Stimulated activated CD8-positive, alpha-beta memory T cell treated with anti-CD3 and anti-CD28 coated beads, Interleukin-4, amount 100 ng/mL, for 24 hours (primary cell): ENCODE measurements at regions not wholly inside any gene's neighbourhood (a gene's known extent, or its start where the extent isn't known, plus 50 kb on each side); places are given as distances from the start of the nearest gene placed in this dataset.
"Not testable (repeated sequence)": the region's sequence is repeated elsewhere in the genome, so short reads cannot be mapped to it uniquely, and the experiment has no call there.

Source experiments
- DNase-seq: peaks from one replicate; pipeline ENCODE4 v3.0.0-alpha.2; 2020; ENCODE audit warnings: low read depth

DNA sequence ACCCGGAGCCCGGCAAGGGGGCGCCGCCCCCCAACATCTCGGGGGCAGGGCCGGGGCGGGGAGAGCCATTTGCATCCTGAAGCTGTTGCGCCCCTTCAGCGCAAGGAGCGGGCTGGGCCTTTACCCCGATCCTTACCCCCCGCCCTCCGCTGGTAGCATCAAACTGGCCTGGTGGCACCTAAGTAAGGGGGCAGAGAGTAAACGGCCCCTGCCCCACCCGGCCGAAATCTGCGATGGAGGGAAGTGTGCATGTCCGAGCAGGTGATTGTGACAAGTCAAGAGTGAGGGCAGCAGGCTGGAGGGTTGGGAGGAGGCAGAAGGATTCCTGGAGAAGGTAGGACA lies 101.2 kb downstream of the ESM1 start:
- DNase-seq = no peak

DNA sequence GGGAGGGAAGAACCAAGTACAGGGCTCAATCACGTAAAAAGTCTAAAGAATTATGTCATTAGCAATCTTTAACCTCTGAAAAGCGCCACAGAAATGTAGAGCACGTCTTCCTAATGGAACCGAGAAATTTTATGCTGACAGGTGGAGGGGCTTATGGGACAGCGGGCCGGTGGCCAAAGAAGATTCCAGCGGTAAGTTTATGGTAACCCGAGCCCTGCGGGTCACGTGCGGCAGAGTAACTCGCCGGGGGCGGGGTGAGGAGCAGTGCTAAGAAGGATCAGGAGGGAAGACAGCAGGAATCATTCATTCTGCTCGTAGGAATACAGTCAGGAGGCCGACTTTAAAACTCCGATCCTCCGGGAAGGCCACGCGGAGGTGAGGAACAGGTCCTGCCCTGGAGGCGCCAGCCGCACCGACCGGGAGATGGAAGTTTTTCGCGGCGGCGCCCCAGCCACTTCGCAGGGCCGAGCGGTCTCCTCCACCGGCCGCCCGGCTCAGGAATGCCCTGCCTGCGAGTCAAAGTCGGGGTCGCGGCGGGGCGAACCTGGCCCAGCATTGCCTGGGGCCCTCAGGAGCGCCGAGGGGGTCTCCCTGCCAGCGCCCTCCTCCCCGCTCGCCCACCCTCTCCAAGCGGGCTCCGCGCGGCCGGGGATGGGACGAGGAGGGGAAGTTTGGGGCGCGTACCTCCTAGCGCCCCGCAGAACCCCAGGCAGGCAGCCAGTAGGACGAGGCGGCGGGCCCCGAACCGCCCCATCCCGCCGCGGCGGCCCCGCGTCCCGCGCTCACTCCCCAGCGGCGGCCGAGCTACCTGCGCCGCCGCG lies 101.8 kb downstream of the ESM1 start:
- no peak for DNase-seq

DNA sequence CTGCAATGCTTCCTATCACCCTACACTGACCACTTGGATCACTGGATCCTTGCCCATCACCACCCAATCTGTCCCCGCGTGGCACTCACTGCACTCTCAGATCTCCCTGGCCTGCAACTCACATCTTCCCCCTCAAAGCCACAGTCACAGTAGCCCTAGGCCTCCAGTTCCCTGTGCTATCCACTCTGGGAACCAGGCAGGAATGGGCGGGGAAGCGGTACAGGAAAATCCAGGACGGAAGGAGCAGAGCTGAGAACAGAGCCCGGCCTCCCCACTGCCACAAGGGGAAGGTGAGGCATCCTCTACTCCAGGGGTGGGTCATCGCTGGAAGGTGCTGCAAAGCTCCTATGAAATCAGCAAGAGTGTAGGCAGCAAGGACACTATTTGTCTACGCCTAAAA lies 102.6 kb downstream of the ESM1 start:
- no peak for DNase-seq

DNA sequence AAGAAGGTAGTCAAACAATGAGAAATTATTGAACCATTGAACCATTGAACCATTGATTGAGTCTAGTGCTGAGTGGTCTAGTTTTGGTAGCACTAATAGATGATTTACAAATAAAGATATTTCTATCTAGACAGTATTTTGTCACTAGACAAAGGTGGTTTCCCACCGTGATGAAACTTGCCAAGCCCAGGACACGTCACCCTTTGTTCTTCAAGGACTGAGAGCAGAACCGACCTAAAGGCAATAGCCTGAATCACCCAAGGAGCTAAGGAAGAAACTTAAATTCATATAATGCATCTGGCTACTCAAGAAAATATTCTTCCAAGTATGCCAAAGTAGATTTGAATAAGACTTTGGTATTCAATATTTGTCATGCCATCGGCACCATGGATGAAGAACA lies 103.3 kb downstream of the ESM1 start:
- DNase-seq = no peak

DNA sequence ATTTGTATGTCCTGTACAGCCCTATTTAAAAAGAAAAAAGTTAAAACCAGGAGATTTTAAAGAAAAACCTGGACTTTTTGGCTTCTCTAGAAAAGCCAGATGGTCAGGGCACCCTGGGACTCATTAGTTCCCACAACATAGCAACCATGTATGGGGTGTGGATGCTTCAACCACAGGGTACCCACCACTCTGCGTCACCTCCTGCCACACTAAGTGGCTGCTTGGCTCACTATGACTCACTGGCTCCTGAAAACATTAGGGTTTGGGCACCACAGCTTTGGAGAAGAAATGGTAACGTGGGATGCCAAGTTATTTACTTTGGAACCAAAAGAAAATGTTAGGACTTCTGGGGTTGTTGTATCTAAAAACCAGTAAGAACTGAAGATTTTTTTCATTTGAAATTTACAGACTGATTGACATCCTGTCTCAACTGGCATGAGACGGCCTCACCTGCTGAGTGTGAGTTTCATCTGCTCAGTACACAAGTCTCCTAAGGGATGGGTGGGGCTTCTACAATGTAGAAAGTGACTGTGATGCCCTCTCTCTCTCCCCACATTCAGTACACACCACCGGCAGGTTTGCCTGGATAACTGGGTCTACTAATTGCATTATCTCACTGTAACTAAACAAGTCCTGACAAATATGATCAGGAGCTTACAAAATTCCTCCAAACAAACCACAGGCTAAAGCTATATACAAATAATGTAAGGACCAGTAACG lies 103.9 kb downstream of the ESM1 start:
- no peak for DNase-seq

DNA sequence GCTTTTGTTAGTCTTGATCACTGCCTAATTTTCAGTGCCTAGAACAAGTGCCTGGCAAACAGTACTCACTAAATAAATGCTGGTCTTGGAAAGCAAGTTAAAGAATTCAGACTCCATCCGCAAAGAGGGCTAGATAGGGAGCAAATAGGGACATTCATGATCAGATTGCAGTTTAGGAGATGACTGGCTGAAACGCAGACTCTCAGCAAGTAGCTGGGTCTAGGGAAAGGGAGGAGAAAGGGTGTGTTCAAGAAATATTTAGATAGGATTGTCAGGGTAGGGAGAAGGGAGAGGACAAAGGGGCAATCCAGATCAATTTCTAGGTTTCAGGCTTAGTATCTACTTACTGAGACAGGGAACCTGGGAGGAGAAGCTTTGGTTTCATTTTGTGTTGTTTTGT lies 108.4 kb downstream of the ESM1 start:
- DNase-seq = no peak

DNA sequence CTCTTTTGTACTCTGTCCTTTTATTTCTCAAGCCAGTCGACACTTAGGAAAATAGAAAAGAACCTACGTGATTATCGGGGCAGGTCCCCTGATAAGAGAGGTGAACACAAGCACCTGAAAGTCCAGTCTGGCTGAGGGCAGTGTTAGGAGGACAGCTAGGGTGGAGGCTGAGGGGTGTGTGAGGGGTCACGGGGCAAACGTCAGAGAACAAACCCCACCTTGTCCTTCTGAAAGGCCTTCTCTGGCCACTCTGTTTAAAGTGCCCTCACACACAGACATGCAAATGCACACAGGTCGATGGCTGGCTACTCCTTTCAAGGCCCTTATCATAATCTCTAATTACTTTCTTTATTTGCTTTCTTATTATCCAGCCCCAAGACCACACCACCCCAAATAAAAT lies 108.8 kb downstream of the ESM1 start:
- no peak for DNase-seq

DNA sequence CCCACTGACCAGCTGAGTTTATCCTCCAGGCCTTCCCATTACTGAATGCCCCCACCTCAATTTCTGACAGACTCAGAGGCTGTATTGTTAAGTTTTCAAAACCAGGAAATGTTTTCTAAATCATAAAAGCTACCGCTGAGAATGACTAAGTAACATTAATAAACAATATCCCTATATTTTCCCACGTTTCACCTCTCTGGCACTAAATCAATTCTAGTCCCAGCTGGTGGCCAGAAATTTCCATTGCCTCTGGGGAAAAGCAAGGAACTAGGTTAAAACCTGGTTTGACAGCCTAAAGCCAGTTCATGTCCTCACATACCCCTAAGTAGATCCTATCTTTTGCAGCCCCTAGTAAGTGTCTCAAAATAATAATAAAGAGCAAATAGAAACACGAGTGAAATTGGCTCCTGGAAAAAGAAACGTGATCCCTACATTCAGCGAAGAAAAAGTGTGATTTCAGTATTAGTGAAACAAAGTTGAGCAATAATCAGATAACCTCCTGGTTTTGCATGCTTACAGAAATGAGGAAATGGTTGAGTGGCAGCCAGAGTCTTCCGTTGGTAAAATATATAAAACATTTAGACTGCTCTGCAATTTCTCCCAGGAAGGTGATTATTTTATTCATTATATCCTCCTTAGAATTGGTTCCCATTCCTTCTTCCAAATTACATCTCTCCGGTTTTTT lies 110.9 kb downstream of the ESM1 start:
- no peak for DNase-seq

DNA sequence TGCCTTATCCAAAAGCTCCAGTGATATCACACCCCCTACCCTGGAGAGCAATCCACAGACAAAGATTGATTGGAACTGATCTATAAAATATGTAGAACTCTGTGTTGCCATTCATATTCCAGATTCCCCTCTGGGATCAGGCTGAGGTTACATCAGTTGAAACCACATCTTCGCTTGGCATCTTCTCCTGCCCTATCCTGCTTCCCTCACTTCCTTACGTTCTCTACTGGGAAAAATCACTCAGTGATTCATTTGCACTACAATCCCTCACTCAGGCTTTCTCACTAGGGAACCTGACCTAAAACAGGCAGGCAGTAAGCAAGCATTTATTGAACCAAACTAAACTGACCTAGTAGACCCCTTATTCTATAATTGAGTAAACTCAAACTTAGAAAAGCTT lies 111.7 kb downstream of the ESM1 start:
- DNase-seq = no peak

DNA sequence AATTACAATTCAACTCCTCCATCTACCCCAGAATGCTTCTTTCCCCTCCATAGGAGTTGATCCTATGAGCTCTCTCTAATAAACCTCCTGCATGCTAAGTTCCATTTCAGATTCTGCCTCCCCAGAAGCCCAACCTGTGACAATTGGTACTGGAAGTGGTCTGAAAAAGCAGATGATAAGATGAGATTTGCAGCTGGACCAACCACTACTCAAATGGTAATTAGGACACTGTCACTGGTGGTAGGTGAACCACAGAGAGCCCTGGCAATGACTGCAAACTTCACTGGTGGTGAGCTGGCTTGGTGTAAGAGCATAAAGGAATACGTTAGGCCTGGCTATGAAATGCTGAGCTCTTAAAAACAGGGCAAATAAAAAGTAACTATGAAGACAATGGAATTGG lies 112.6 kb downstream of the ESM1 start:
- DNase-seq = no peak

DNA sequence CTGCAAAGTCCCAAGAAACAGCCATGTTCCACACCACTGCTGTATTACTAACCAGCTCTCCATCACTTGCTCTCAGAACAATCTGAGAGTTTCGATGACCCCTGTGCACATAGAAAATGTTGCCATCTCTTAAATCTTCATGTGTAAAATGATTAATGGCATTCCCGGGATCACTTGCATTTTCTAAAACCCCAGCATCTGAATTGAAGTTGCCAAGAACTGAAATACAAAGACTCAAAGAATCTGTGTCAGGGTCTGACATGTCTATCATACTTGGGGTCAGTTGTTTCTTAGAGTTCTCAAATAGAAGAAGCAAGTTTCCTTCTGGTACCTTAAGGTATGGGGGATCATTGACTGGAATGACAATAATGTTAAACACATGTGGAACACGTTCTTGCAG lies 115.1 kb downstream of the ESM1 start:
- DNase-seq = no peak

DNA sequence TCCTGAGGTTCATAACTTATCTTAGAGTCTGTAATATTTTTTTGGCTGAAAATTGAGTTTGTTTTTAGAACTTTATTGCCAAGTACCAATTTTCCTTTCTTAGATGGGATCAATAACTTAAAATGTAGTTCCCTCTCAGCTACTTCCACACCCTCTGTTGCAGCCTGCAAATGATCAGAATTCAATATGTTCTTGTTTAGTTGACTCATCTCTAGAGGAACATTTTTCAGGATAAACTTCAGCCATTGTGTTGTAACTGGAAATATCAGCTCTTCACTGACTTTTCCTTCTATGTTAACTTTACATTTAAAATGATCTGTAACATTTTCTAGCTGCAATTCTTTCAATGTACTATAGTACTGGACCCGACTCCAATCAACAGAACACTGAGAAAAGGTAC lies 115.7 kb downstream of the ESM1 start:
- DNase-seq = no peak

DNA sequence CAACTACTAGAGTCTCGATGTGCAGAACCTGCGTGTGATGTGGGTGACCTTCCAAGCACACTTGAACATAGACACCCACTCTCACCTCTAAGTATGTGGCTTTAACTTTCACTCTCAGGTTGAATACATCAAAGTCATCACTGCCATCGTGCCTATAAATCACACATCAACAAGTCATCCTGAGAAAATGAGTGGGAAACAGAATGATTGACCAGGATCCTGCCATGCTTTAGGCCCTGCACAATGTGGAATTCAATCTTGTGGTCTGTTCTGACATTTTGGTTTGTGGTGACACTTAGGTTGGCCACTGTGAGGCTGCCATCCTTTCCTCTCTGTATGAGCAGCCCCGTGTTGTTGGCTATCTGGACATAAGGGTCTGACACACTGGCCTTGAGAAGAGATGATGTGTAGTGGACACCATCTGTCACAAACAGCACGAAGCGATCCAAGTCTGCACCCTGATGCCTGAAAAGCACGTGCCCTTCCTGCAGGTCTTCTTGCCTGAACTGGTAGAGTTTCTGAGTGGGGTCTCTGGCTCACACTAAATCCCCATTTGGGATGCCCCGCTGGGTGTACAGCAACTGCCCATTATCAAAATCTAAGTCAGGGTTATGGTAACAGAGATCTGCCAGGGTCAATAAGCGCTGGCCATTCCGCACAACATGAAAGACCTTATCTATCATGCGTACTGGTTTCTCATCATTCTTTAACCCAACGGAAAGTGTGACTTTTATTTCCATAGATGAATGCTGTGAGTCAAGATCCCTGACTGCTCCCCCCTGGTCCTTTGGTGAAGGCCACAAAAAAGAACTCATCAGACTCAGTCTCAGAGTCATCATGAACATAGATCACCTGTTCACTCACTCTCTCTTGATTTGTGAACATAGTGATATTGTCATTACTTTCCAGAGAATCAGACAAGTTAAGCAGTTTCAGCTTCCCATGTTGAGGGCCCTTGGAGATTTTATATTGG lies 116.6 kb downstream of the ESM1 start:
- DNase-seq = no peak

DNA sequence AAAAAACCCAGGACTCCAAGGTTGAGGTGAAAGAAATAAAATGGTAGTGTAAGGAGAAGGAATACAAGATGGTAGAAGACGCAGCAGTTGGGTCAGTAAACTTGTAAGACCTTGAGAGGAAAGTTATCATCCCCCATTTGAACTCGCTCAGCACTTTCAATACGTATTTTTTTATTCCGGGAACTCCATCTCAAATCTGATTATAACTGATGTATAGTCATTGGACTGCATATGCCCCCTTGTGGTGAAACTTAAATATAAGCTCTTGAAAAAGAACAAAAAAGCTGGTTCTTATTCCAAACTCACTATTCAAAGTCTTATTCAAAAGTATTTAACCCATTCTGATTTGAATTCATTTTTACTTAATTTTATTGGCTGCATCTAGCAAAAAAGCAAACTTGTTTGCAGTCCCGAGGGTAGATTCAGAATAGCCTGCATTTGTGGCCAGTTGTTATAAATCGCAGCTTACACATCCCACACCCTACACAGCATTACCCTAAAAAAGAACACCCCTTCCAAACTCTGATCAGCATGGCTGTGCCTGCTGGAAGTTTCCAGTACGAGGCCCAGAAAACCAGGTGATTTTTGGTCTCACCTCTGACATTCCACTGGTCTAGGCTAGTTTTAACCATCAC lies 118.0 kb downstream of the ESM1 start:
- DNase-seq = no peak

DNA sequence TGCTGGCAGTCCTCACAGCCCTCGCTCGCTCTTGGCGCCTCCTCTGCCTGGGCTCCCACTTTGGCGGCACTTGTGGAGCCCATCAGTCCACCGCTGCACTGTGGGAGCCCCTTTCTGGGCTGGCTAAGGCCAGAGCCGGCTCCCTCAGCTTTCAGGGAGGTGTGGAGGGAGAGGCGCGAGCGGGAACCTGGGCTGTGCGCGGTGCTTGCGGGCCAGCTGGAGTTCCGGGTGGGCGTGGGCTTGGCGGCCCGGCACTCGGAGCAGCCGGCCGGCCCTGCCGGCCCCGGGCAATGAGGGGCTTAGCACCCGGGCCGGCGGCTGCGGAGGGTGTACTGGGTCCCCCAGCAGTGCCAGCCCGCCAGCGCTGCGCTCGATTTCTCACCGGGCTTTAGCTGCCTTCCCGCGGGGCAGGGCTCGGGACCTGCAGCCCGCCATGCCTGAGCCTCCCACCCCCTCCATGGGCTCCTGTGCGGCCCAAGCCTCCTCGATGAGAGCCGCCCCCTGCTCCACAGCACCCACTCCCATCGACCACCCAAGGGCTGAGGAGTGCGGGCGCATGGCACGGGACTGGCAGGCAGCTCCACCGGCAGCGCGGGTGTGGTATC lies 120.4 kb downstream of the ESM1 start:
- DNase-seq = not testable (repeated sequence)

DNA sequence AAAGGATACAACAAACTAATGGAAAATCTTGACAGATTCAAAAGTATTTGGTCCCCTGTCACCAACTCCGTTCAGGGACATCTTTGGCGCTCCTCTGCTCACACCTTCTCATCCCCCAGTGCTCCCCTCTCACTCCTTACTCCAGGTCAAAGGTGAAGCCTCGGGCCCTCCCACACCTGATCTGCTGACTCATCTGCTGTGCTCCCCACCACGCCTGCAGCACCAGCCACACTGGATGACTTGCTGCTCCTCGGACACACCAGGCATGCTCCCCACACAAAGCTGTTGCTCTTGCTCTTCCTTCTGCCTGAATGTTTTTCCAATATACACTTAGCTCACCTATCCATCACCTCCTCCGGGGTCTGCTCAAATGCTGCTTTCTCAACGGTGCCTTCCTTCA lies 123.4 kb downstream of the ESM1 start:
- no peak for DNase-seq

DNA sequence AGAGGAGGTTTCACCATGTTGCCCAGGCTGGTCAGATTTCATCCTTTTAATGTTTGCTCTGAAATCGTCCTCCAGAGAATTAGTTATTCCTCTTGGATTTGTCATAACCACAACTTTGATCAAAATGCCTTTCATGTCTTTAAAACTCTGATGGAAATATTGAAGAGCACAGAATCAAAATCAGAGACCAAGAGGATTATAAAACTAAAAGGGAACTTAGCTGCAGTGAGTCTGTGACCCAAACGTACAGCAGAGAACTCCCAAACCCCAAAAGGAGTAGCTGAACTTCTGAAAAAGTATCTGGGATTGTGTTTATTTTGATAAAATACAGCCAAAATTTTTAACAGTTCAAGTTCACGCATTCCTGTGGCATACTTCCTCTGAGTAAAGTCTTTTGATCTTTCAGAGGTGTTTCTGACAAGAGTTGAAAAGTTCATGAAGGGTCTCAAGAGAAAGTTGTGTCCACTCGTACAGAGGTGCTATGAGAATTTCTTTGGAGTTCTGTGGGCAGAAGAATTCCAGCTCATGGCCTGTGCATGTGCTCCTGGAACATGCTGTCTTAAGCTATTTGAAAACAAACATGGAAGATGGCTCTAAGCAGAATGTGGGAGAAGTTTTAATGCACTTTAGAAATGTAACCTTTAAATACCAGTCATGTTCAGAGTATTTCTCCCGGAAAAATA lies 124.0 kb downstream of the ESM1 start:
- no peak for DNase-seq

DNA sequence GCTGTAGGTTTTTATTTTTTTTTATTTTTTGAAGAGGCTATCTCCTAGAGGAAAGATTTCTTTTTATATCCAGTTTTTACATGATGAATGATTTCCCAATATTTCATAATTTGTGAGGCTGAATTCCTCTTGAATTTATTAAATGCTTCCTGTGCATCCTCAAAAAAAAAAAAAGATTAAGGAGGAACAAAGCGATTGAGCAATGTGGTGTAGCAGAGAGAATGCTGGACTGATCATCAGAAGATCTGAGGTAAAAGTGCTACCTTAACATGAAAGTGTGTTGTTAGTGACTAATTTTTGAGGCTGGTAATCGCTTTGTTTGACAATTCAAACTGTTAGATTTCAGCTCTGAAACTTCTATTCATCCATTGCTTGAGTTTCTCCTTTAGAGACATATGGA lies 125.1 kb downstream of the ESM1 start:
- no peak for DNase-seq

DNA sequence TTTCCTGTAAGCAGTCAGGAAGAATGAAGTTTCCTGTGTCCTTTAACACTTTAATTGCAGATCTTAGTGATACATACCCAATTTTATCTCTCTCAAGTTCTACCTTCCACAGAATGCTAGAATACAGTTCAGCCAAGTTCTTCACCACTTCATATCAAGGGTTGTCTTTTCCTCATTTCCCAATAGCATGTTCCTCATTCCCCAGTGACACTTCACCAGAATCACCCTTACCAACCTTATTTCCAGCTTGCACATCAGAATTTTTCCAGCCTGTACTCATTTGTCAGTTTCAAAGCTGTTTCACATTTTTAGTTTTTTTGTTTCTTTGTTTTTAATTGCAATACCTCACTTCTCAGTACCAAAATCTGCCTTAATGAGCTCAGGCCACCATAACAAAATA lies 126.1 kb downstream of the ESM1 start:
- DNase-seq = no peak

DNA sequence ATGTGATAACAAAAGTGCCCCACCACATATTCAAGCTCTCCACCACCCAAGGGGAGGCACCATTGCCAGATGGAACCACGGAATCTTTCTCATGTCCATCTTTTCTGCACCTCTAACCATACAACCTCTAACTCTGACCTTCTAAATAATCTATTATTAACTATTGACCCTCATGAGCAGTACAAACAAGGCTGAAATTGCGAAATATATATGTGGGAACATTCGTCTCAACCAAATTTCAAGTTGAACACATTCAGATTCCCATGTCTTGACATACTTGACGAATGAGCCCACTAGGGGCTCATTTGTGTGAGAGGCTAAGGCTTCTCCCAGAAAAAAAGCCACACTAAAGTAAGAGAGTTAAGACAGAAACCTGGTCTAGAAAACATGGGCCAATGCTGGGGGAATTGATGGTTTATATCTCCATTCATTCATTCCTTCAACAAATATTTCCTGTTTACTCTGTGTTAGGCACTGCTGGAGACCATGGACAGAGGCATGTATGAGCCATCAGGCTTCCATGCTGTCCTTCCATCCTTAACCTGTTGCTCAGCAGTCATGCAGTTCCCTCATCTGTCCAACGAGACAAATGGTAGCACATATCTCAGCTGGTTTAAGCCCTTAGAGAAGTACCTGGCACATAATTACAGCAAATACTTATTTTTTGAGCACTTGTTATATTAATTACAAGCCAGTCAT lies 130.4 kb downstream of the ESM1 start:
- no peak for DNase-seq
